ENCODE measurements at regions not wholly inside any gene's neighbourhood (a gene's known extent, or its start where the extent isn't known, plus 50 kb on each side); places are given as distances from the start of the nearest gene placed in this dataset.

- H3F3A ChIP-seq (replicated peaks; ENCODE audit: insufficient read depth): no peaks in the 10 kb centered on the region
- H3K27ac ChIP-seq (ENCODE audit: low read depth in 2 of 2, low read length in 1 of 2): peak overlapping the region in 1 of 2 experiments; percentile 26; a peak in 2 of 4 replicates
- ChIA-PET POLR2A (no interaction called here), CTCF (interaction anchor here (1.0 to 2.7 kb wide), 8 partner anchors 11 to 501 kb away, joined by 3 to 35 read pairs (median 4); no protein-coding TSS in a partner anchor)
- H3K79me2 ChIP-seq (ENCODE audit: insufficient read depth): no peaks in the 10 kb centered on the region
- H4K20me1 ChIP-seq (ENCODE audit: insufficient read depth): no peaks in the 10 kb centered on the region
- TF ChIP-seq RAD21 (IDR thresholded peaks at IDR 0.05; ENCODE audit: low read length): peak; percentile 57
- TF ChIP-seq CTCF (IDR thresholded peaks at IDR 0.05): peak; percentile 33
- TF ChIP-seq PBX3 (IDR thresholded peaks at IDR 0.05): no peak
- TF ChIP-seq SMC3 (IDR thresholded peaks at IDR 0.05; ENCODE audit: low read depth, low read length): peak; percentile 35; the same call in 1 of the 2 replicates
- H3K9me3 ChIP-seq: peaks cover 12% of the 10 kb centered on the region
- 50% methylated on average over 6 of the region's 6 CpGs for WGBS (ENCODE audit: low lambda C conversion rate)
- no peak overlapping the region for H3K4me3 ChIP-seq (ENCODE audit: low read depth in 2 of 2, low read length in 1 of 2)
- peaks cover 0 to 3% of the 10 kb centered on the region in 2 experiments; a peak in 1 of 4 replicates for H3K4me1 ChIP-seq (ENCODE audit: control insufficient read depth in 1 of 2, insufficient read depth in 2 of 2, low read depth in 1 of 2, low read length in 1 of 2)
- H3K36me3 ChIP-seq (replicated peaks in 1 of 2; ENCODE audit: control insufficient read depth in 1 of 2, insufficient read depth in 2 of 2, low read length in 1 of 2): no peaks in the 10 kb centered on the region
- no peaks in the 10 kb centered on the region for H3K9me2 ChIP-seq
- peak; percentile 1 for DNase-seq
- H3K4me2 ChIP-seq: no peak overlapping the region; the same call in 1 of the 2 replicates
- no peaks in the 10 kb centered on the region for H3K27me3 ChIP-seq (ENCODE audit: insufficient read depth)
- H2AFZ ChIP-seq (ENCODE audit: low read depth): peak overlapping the region; percentile 61
- H3K9ac ChIP-seq: no peak overlapping the region
These were observed 195.5 kb upstream of the MBNL1 start for GRCh38 chr3:152073267-152073666.

- H3K4me1 ChIP-seq (ENCODE audit: control insufficient read depth in 1 of 2, insufficient read depth in 2 of 2, low read depth in 1 of 2, low read length in 1 of 2): peaks cover 0 to 3% of the 10 kb centered on the region in 2 experiments; a peak in 1 of 4 replicates
- no peaks in the 10 kb centered on the region for H3K36me3 ChIP-seq (replicated peaks in 1 of 2; ENCODE audit: control insufficient read depth in 1 of 2, insufficient read depth in 2 of 2, low read length in 1 of 2)
- ChIA-PET POLR2A (no interaction called here), CTCF (no interaction called here)
- 23% methylated on average over 2 of the region's 2 CpGs for WGBS (ENCODE audit: low lambda C conversion rate)
- H3F3A ChIP-seq (replicated peaks; ENCODE audit: insufficient read depth): no peaks in the 10 kb centered on the region
- no peak overlapping the region for H3K27ac ChIP-seq (ENCODE audit: low read depth in 2 of 2, low read length in 1 of 2)
- H3K9me2 ChIP-seq: no peaks in the 10 kb centered on the region
- no peak for TF ChIP-seq ELF1 (IDR thresholded peaks at IDR 0.05)
- no peak for TF ChIP-seq TAF1 (IDR thresholded peaks at IDR 0.05; ENCODE audit: borderline replicate concordance, low read depth, low read length)
- TF ChIP-seq RAD21 (IDR thresholded peaks at IDR 0.05; ENCODE audit: low read length): 0 out of 2 replicates have a peak, but pooled peaks have one; percentile 11
- TF ChIP-seq GATA2 (CRISPR knock-in tag; IDR thresholded peaks at IDR 0.05): no peak
- no peak for TF ChIP-seq YY1 (IDR thresholded peaks at IDR 0.05; ENCODE audit: low read depth)
- no peak; the same call in 1 of the 2 replicates for TF ChIP-seq SMC3 (IDR thresholded peaks at IDR 0.05; ENCODE audit: low read depth, low read length)
- no peak for TF ChIP-seq RFX5 (IDR thresholded peaks at IDR 0.05; ENCODE audit: low read length)
- no peak overlapping the region for H3K4me3 ChIP-seq (ENCODE audit: low read depth in 2 of 2, low read length in 1 of 2)
- H3K9me3 ChIP-seq: no peaks in the 10 kb centered on the region
- H2AFZ ChIP-seq (ENCODE audit: low read depth): no peak overlapping the region
- H4K20me1 ChIP-seq (ENCODE audit: insufficient read depth): no peaks in the 10 kb centered on the region
- no peaks in the 10 kb centered on the region for H3K27me3 ChIP-seq (ENCODE audit: insufficient read depth)
- H3K79me2 ChIP-seq (ENCODE audit: insufficient read depth): no peaks in the 10 kb centered on the region
- no peak overlapping the region for H3K4me2 ChIP-seq
- no peak overlapping the region for H3K9ac ChIP-seq
- no peak for DNase-seq
These were observed 192.6 kb upstream of the MBNL1 start for GRCh38 chr3:152076148-152076547.
